OCI-LY7 (cell line): ENCODE measurements at regions not wholly inside any gene's neighbourhood (a gene's known extent, or its start where the extent isn't known, plus 50 kb on each side); places are given as distances from the start of the nearest gene placed in this dataset.

ENCODE experiments used
- CTCF ChIP-seq: fragments of 200-600 bp; sonication (generic); conservative IDR thresholded peaks from 2 replicates; pipeline ENCODE4 v1.5.1; 2014; ENCODE audit warnings: mild to moderate bottlenecking, antibody characterized with exemption, low read length, moderate library complexity, mixed read lengths
- EZH2phosphoT487 ChIP-seq: fragments of 200-600 bp; sonication (generic); IDR thresholded peaks from 2 replicates; pipeline ENCODE4 v1.6.1; 2018; ENCODE audit warnings: low read depth, borderline replicate concordance, mild to moderate bottlenecking, mixed run types, antibody characterized with exemption, low read length, moderate library complexity, mixed read lengths

DNA sequence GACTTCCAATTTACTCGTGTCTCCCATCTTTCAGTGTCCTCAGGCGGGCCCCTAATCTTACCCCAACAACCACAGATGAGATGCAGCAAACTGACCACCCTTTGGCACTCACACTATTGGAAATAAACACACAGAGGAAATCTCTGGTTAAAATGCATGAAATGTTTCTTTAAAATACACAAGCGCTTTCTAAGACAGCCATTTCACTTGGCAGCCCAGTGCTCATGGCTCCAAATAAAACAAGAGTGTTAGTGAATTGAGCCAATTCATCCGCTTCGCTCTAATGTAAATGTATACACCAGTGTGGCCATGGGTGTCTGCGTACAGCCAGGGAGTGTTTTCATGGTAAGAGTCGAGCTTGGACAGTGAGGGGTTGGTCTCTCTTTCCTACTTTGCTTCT, 282.9 kb downstream of the CLIC5 start:
- TF ChIP-seq CTCF (no peak), EZH2phosphoT487 (no peak)
